ENCODE measurements at regions not wholly inside any gene's neighbourhood (a gene's known extent, or its start where the extent isn't known, plus 50 kb on each side); places are given as distances from the start of the nearest gene placed in this dataset.
"Not testable (repeated sequence)": the region's sequence is repeated elsewhere in the genome, so short reads cannot be mapped to it uniquely, and the experiment has no call there.

- no peak for DNase-seq (ENCODE audit: low read depth)
- no peak for TF ChIP-seq CTCF (IDR thresholded peaks at IDR 0.05; ENCODE audit: insufficient read depth, low read depth, low read length, missing control alignments)
- no peak overlapping the region for H3K4me3 ChIP-seq (ENCODE audit: low read length)
Measured at GRCh38 chr2:34143149-34143548, 544.0 kb upstream of the FAM98A start.

- H3K4me3 ChIP-seq (ENCODE audit: low read length); DNase-seq (ENCODE audit: low read depth): not testable (repeated sequence)
Measured at GRCh38 chr2:34142531-34143008, 543.5 kb upstream of the FAM98A start.

GRCh38 chr2:34133065-34133464 is 534.0 kb upstream of the FAM98A start:
- not testable (repeated sequence) for DNase-seq (ENCODE audit: low read depth)

GRCh38 chr2:34126279-34126678 is 527.2 kb upstream of the FAM98A start:
- peak; percentile 46 for DNase-seq (ENCODE audit: low read depth)
- TF ChIP-seq CTCF (IDR thresholded peaks at IDR 0.05; ENCODE audit: insufficient read depth, low read depth, low read length, missing control alignments) = no peak
- no peak overlapping the region for H3K4me3 ChIP-seq (ENCODE audit: low read length)

More at GRCh38 chr2:34133065-34133464, 534.0 kb upstream of the FAM98A start:
- H3K4me3 ChIP-seq (ENCODE audit: low read length) = not testable (repeated sequence)

GRCh38 chr2:34123996-34124785 is 525.1 kb upstream of the FAM98A start:
- no peak for DNase-seq (ENCODE audit: low read depth)
- H3K4me3 ChIP-seq (ENCODE audit: low read length) = no peak overlapping the region
- TF ChIP-seq CTCF (IDR thresholded peaks at IDR 0.05; ENCODE audit: insufficient read depth, low read depth, low read length, missing control alignments) = no peak

- H3K4me3 ChIP-seq (ENCODE audit: low read length) = no peak overlapping the region
- TF ChIP-seq CTCF (IDR thresholded peaks at IDR 0.05; ENCODE audit: insufficient read depth, low read depth, low read length, missing control alignments) = no peak
- no peak for DNase-seq (ENCODE audit: low read depth)
Measured at GRCh38 chr2:34121076-34121475, 522.0 kb upstream of the FAM98A start.

GRCh38 chr2:34115076-34115475 is 516.0 kb upstream of the FAM98A start:
- peak; percentile 51 for DNase-seq (ENCODE audit: low read depth)
- H3K4me3 ChIP-seq (ENCODE audit: low read length) = no peak overlapping the region
- TF ChIP-seq CTCF (IDR thresholded peaks at IDR 0.05; ENCODE audit: insufficient read depth, low read depth, low read length, missing control alignments) = no peak

- no peak for TF ChIP-seq CTCF (IDR thresholded peaks at IDR 0.05; ENCODE audit: insufficient read depth, low read depth, low read length, missing control alignments)
- no peak for DNase-seq (ENCODE audit: low read depth)
- H3K4me3 ChIP-seq (ENCODE audit: low read length) = no peak overlapping the region
Measured at GRCh38 chr2:34112161-34112560, 513.1 kb upstream of the FAM98A start.
